Hematopoietic multipotent progenitor cell (in vitro differentiated cells): ENCODE measurements at regions not wholly inside any gene's neighbourhood (a gene's known extent, or its start where the extent isn't known, plus 50 kb on each side); places are given as distances from the start of the nearest gene placed in this dataset.

Experiments used
- DNase-seq, 3 donors: peaks; one replicate each; pipeline ENCODE4 v3.0.0-alpha.2; 2011 to 2015; ENCODE audit warnings: low read depth in 2 of 3, low spot score in 2 of 3

- DNase-seq, result no peak
Observed at GRCh38 chr11:88405853-88406252, 68.3 kb upstream of the CTSC start.

- DNase-seq, result no peak
Observed at GRCh38 chr11:88404932-88405710, 67.6 kb upstream of the CTSC start.

GRCh38 chr11:88404391-88404790 is 66.9 kb upstream of the CTSC start:
- DNase-seq, result no peak

GRCh38 chr11:88402784-88403183 is 65.2 kb upstream of the CTSC start:
- DNase-seq, result no peak

- no peak for DNase-seq
Observed at GRCh38 chr11:88402192-88402715, 64.7 kb upstream of the CTSC start.

- no peak for DNase-seq
Observed at GRCh38 chr11:88398791-88399570, 61.4 kb upstream of the CTSC start.

- no peak for DNase-seq
Observed at GRCh38 chr11:88398372-88398771, 60.8 kb upstream of the CTSC start.

- DNase-seq, result no peak
Observed at GRCh38 chr11:88390254-88390653, 52.7 kb upstream of the CTSC start.

- DNase-seq, result no peak
Observed at GRCh38 chr11:88387957-88388356, 50.4 kb upstream of the CTSC start.
